Endothelial cell of umbilical vein (primary cell): ENCODE measurements at regions not wholly inside any gene's neighbourhood (a gene's known extent, or its start where the extent isn't known, plus 50 kb on each side); places are given as distances from the start of the nearest gene placed in this dataset.

ENCODE experiments used
- FOS ChIP-seq: IDR thresholded peaks from 2 replicates; pipeline ENCODE4 v1.6.1; 2011; ENCODE audit warnings: mild to moderate bottlenecking, low read length, moderate library complexity, borderline replicate concordance; ENCODE audit not compliant: insufficient read depth
- POLR2A ChIP-seq: IDR thresholded peaks from 2 replicates; pipeline ENCODE4 v1.6.1; 2012; ENCODE audit warnings: low read depth, mild to moderate bottlenecking, control low read depth, low read length
- POLR2AphosphoS5 ChIP-seq: IDR thresholded peaks from 2 replicates; pipeline ENCODE4 v1.6.1; 2012; ENCODE audit warnings: low read depth, mild to moderate bottlenecking, control low read depth, low read length, moderate library complexity; ENCODE audit not compliant: insufficient read depth
- TF ChIP-seq, protein P1 (sequence below), 2 donors: IDR thresholded peaks; 1 replicate in 1 of 2; 2 replicates in 1 of 2; pipeline ENCODE4 v1.5.1; 2011; ENCODE audit warnings: low read length in 2 of 2, mild to moderate bottlenecking in 2 of 2, moderate library complexity in 2 of 2, control low read depth in 1 of 2, inconsistent platforms in 1 of 2, low read depth in 1 of 2; ENCODE audit not compliant: insufficient read depth in 1 of 2; ENCODE audit errors: extremely low read depth in 1 of 2

DNA sequence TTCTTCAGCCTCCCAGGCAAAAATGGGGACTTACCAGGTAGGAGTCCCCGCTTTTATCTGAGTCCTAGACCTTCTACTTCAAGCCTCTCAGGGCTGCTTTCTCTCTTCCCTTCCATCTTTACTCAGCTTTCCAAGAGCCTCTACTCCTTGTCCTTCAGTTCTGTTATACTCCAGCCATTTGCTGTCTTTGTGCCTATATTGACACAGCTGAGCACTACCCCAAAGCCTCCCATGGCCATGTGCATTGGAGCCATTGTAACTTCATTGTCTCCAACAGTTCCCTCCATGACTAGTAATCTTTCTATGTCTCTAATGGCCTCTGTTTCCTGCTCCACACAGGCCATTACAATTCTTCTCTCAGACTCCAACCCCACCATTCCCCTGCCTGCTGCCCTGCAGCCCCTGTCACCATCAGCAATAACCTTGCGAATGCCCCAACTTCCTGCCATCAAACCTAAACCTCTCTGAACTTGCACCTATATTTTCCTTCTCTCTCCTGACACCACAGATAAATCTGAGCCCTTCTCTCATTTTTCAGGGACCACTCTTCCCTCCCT, 77.9 kb upstream of the ADPGK start:
- TF ChIP-seq, protein P1, sequence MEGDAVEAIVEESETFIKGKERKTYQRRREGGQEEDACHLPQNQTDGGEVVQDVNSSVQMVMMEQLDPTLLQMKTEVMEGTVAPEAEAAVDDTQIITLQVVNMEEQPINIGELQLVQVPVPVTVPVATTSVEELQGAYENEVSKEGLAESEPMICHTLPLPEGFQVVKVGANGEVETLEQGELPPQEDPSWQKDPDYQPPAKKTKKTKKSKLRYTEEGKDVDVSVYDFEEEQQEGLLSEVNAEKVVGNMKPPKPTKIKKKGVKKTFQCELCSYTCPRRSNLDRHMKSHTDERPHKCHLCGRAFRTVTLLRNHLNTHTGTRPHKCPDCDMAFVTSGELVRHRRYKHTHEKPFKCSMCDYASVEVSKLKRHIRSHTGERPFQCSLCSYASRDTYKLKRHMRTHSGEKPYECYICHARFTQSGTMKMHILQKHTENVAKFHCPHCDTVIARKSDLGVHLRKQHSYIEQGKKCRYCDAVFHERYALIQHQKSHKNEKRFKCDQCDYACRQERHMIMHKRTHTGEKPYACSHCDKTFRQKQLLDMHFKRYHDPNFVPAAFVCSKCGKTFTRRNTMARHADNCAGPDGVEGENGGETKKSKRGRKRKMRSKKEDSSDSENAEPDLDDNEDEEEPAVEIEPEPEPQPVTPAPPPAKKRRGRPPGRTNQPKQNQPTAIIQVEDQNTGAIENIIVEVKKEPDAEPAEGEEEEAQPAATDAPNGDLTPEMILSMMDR (IDR thresholded peaks at IDR 0.05; ENCODE audit: extremely low read depth in 1 of 2, insufficient read depth in 1 of 2, low read depth in 1 of 2, low read length in 2 of 2), result no peak
- TF ChIP-seq POLR2A (no peak), POLR2AphosphoS5 (no peak), FOS (no peak)
